HG03045 (cell line): ENCODE measurements at regions not wholly inside any gene's neighbourhood (a gene's known extent, or its start where the extent isn't known, plus 50 kb on each side); places are given as distances from the start of the nearest gene placed in this dataset.
"Not testable (repeated sequence)": the region's sequence is repeated elsewhere in the genome, so short reads cannot be mapped to it uniquely, and the experiment has no call there.

Experiments
- ATAC-seq: cut with Tn5 transposase; IDR thresholded peaks from one replicate; pipeline ENCODE4 v1.9.1; 2021; ENCODE audit warnings: mild to moderate bottlenecking, moderate library complexity; ENCODE audit not compliant: unreplicated experiment

DNA sequence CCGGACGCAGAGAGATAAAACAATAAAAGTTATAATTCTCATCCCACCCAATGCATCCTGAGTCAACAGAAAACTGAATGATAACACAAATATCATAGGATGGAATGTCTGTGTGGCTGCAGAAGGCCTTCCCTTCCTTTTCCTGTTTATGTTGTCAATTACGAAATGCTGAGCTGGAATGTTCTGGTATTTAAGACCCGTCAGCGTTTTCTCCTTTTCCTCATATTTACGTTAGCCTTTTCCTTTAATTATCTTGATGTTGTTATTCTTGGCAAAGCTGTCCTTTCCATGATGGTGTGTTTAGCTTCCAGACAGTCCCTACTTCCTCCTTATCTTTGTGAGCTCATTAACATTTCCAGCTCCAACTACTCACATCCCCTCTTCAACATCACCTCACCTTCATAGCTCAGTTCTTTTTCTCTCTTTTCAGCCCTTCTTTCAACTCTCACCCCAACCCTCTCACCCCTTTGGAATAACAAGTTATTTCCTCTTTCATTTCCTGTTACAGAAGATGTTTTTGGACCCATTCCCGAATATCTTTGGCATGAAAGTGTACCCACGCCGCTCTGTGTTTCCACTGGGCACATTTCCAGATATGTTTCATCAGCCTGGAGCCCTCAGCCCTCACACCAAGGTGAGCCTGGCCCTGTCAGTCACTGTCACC lies 221.6 kb downstream of the NR2F1-AS1 start:
- ATAC-seq = no peak

- no peak for ATAC-seq
Observed at GRCh38 chr5:93358176-93358575, 222.8 kb downstream of the NR2F1-AS1 start.

DNA sequence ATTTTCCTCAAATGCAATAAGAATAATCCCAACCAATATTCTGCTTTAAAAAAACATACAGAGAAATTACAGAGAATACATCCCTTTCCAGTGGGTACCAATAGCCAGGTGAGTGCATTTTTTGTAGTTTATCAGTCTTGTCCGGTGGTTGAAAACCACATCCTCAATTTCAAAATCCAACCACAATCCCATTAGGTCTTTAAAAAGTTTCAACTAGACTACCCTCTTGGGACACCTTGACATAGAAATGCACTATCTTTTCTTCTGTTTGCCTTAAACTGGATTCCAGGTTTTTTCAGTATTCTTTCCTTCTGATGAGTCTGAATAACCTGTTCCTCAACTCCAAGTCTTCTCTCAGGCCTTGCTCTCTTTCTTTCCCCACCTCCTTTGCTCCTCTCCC lies 223.3 kb downstream of the NR2F1-AS1 start:
- no peak for ATAC-seq

GRCh38 chr5:93355691-93356090 lies 225.3 kb downstream of the NR2F1-AS1 start:
- no peak for ATAC-seq

GRCh38 chr5:93352186-93352585 lies 228.8 kb downstream of the NR2F1-AS1 start:
- ATAC-seq = no peak

- no peak for ATAC-seq
Observed at GRCh38 chr5:93349613-93350012, 231.4 kb downstream of the NR2F1-AS1 start.

DNA sequence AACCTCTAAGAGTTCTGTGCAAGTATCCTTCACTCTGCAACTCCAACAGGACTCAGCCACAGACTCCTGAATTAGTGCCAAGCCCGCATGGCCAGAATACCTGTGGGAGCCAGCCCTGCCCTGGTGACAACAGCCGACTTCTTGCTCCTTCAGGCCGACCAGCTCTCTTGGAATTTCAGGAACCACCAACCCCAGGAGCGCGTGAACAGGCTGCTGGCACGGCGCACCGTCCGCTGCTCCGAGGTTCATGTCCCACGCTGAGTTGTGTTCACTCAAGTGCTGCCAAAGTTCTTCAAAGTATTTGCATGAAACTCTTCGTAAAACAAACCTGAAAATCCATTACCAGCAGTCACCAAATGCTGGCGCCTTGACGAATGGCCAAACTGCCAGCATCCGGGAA lies 232.8 kb downstream of the NR2F1-AS1 start:
- ATAC-seq = no peak

- ATAC-seq = not testable (repeated sequence)
Observed at GRCh38 chr5:93346850-93347249, 234.2 kb downstream of the NR2F1-AS1 start.

- no peak for ATAC-seq
Observed at GRCh38 chr5:93346301-93346700, 234.7 kb downstream of the NR2F1-AS1 start.

DNA sequence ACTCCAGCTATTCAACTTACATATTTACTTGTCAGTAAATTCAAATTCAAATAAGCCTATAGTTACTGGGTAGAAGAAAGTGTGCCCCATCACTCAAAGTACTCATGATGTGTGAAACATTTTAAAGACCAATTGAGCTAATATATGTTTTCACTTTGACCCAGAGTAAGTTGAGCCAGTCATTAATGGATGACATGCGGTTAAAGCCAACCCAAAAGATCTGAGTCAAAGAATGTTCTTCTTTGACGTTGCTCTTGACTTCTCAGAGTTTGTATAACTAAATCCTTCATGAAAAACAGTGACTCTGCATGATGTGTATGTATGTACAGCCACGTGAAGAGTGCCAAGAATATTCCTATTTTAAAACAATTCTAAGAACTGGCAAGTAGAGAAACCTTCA lies 237.4 kb downstream of the NR2F1-AS1 start:
- peak; percentile 57 for ATAC-seq

- peak; percentile 76 for ATAC-seq
Observed at GRCh38 chr5:93342563-93343061, 238.4 kb downstream of the NR2F1-AS1 start.

GRCh38 chr5:93340881-93341280 lies 240.1 kb downstream of the NR2F1-AS1 start:
- ATAC-seq = no peak

GRCh38 chr5:93337138-93337537 lies 243.9 kb downstream of the NR2F1-AS1 start:
- ATAC-seq = no peak

DNA sequence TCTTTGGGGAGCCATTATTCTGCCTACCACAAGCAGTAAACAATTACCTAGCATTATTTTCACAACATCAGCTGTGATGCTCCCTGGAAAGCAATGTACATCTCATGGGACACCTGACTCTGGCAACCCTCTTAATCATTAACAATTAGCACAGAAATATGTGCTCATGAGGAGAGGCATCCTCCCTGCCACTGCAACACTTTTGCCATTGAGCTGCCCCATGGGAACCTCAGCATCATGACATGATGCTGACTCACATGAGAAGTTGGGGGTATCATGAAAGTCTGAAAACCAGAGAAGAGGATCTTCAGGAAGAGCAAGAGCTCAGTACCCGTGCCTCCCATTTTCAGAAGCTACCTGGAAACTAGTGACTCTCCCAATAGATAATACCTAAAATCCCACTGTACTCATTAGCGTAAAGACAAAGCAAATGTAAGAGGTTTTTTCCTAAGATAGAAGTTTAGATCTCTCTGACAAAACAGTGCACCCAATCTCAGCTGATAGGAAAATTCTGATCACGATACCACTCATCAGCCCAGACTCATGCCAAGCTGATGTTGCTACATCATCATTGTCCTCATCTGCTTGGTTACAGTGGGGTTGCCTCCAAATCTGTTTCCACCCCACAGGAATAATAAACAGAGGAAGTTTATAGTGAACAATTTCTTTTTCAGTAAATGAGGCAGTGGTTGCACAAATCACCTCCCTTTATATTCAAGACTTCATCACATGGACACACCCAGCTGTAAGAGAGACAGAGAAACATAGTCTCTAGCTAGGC lies 244.5 kb downstream of the NR2F1-AS1 start:
- ATAC-seq = no peak

DNA sequence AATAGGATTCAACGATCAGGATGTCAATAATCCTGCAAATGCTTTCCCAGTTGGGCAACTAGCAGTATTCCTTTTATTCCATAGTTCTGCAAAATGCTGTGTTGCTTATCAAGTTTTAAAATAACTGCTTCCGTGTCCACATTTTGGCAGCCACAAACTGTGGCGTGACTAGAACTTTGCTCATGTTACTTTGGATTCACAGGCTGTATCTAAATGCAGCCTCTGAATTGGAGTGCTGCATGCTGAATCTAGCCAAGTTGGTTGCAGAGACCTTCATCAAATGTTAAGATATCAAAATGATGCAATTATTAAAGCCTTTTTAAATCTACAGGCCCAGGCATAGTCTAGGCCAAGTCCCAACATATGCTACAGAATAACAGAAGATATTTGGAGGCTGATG lies 249.2 kb downstream of the NR2F1-AS1 start:
- no peak for ATAC-seq

GRCh38 chr5:93331241-93331640 lies 249.8 kb downstream of the NR2F1-AS1 start:
- no peak for ATAC-seq

GRCh38 chr5:93330506-93330905 lies 250.5 kb downstream of the NR2F1-AS1 start:
- no peak for ATAC-seq

GRCh38 chr5:93329756-93330155 lies 251.3 kb downstream of the NR2F1-AS1 start:
- no peak for ATAC-seq

DNA sequence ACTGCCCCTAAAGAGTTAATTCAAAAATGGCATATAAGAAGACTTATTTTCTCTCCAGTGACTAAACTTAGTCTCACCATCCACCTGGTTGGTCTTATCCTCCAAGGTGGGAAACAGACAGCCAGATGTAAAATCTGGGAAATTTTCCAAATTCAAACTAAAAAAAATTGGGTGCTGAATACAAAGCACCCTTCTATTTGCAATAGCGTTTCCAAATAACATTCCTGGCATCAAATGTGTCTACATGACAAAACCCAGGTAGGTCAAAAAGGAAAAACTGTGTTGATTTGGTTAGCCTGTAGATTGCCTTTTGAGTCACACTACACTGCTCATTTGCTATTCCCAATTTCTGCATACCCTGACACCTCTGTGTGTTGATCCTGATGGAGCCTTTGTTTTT lies 252.2 kb downstream of the NR2F1-AS1 start:
- ATAC-seq = no peak

DNA sequence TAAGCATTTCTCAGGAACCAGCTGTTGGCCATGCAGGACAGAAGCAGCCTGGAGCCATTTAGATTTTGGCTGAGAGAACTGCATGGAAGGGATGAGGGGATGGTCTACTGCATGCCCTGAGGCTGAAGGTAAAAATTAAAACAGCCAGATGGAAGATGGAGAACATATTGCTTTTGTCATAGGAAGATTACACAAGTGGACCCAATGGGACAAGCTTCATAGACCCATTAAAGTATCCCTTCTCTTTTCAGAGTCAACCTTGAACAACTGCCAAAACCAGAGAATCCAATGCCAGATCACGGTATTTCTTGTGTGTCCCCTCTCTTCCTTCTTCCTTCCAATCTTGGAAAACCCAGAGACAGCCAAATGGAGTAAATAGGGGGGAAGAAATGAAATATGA lies 253.4 kb downstream of the NR2F1-AS1 start:
- ATAC-seq = no peak

- ATAC-seq = no peak
Observed at GRCh38 chr5:93325946-93326345, 255.1 kb downstream of the NR2F1-AS1 start.
